DOHH2 (cell line): ENCODE measurements at regions not wholly inside any gene's neighbourhood (a gene's known extent, or its start where the extent isn't known, plus 50 kb on each side); places are given as distances from the start of the nearest gene placed in this dataset.

Experiments
- H3F3A ChIP-seq: fragments of 200-600 bp; sonication (generic), shearing (Covaris generic); 2 replicates; pipeline ENCODE4 v1.6.0; 2016; ENCODE audit warnings: antibody characterized with exemption, mild to moderate bottlenecking; ENCODE audit not compliant: control insufficient read depth, insufficient read depth
- H3K27ac ChIP-seq: fragments of 200-600 bp; sonication (generic); 2 replicates; pipeline ENCODE4 v1.5.1; 2014; ENCODE audit warnings: low read depth, mild to moderate bottlenecking, low read length, moderate library complexity
- H3K27me3 ChIP-seq: fragments of 200-600 bp; sonication (generic); 2 replicates; pipeline ENCODE4 v1.6.1; 2014; ENCODE audit warnings: mild to moderate bottlenecking, low read length, mixed read lengths; ENCODE audit not compliant: control insufficient read depth
- H3K36me3 ChIP-seq: fragments of 200-600 bp; sonication (generic); 2 replicates; pipeline ENCODE4 v1.6.1; 2014; ENCODE audit warnings: mild to moderate bottlenecking, low read length, moderate library complexity, mixed read lengths; ENCODE audit not compliant: control insufficient read depth
- H3K4me1 ChIP-seq: fragments of 200-600 bp; sonication (generic); 2 replicates; pipeline ENCODE4 v1.6.1; 2014; ENCODE audit warnings: mild to moderate bottlenecking, low read length, mixed read lengths; ENCODE audit not compliant: control insufficient read depth
- H3K4me2 ChIP-seq: fragments of 200-600 bp; sonication (generic); 2 replicates; pipeline ENCODE4 v1.6.0; 2014; ENCODE audit warnings: mild to moderate bottlenecking, low read length, moderate library complexity
- H3K4me3 ChIP-seq: fragments of 200-600 bp; sonication (generic); 2 replicates; pipeline ENCODE4 v1.5.1; 2014; ENCODE audit warnings: mild to moderate bottlenecking, low read length, mixed read lengths
- H3K79me2 ChIP-seq: fragments of 200-600 bp; sonication (generic); 2 replicates; pipeline ENCODE4 v1.6.1; 2014; ENCODE audit warnings: mild to moderate bottlenecking, low read length, mixed read lengths; ENCODE audit not compliant: control insufficient read depth
- H3K9me2 ChIP-seq: fragments of 200-600 bp; sonication (generic); replicated peaks from 2 replicates; pipeline ENCODE4 v1.6.1; 2014; ENCODE audit warnings: mild to moderate bottlenecking, low read length, mixed read lengths; ENCODE audit not compliant: control insufficient read depth
- H3K9me3 ChIP-seq: fragments of 200-600 bp; sonication (generic); 2 replicates; pipeline ENCODE4 v1.6.1; 2014; ENCODE audit warnings: antibody characterized with exemption, low read length, mixed read lengths; ENCODE audit not compliant: control insufficient read depth, insufficient read depth
- H4K20me1 ChIP-seq: fragments of 200-600 bp; sonication (generic); 2 replicates; pipeline ENCODE4 v1.6.0; 2014; ENCODE audit warnings: low read depth, mild to moderate bottlenecking, antibody characterized with exemption, low read length, moderate library complexity; ENCODE audit not compliant: control insufficient read depth, insufficient read depth
- CTCF ChIP-seq: fragments of 200-600 bp; sonication (generic); IDR thresholded peaks from one replicate; pipeline ENCODE4 v1.5.1; 2014; ENCODE audit warnings: antibody characterized with exemption, mild to moderate bottlenecking, low read depth, low read length; ENCODE audit not compliant: poor library complexity, severe bottlenecking
- EZH2phosphoT487 ChIP-seq: fragments of 200-600 bp; sonication (generic); IDR thresholded peaks from 2 replicates; pipeline ENCODE4 v1.6.1; 2017; ENCODE audit warnings: borderline replicate concordance, mild to moderate bottlenecking, antibody characterized with exemption, low read length, moderate library complexity, mixed read lengths

GRCh38 chr7:46108272-46108671, 187.2 kb upstream of the IGFBP3 start:
- no peak for TF ChIP-seq CTCF
- no peak for TF ChIP-seq EZH2phosphoT487
- Histone ChIP-seq H3K9me3 (no peaks in the 10 kb centered on the region), H3K79me2 (no peaks in the 10 kb centered on the region), H3K36me3 (no peaks in the 10 kb centered on the region), H4K20me1 (no peaks in the 10 kb centered on the region), H3K4me1 (no peaks in the 10 kb centered on the region), H3F3A (no peaks in the 10 kb centered on the region), H3K4me3 (no peak overlapping the region), H3K27me3 (no peaks in the 10 kb centered on the region), H3K27ac (no peak overlapping the region), H3K9me2 (no peaks in the 10 kb centered on the region), H3K4me2 (no peak overlapping the region)

GRCh38 chr7:46107610-46108217, 186.6 kb upstream of the IGFBP3 start:
- Histone ChIP-seq H3K27me3 (no peaks in the 10 kb centered on the region), H3K27ac (no peak overlapping the region), H3K4me3 (no peak overlapping the region), H3K9me3 (no peaks in the 10 kb centered on the region), H4K20me1 (no peaks in the 10 kb centered on the region), H3K4me1 (no peaks in the 10 kb centered on the region), H3K36me3 (no peaks in the 10 kb centered on the region), H3K79me2 (no peaks in the 10 kb centered on the region), H3K4me2 (no peak overlapping the region), H3F3A (no peaks in the 10 kb centered on the region), H3K9me2 (no peaks in the 10 kb centered on the region)
- TF ChIP-seq CTCF (no peak), EZH2phosphoT487 (no peak)

- TF ChIP-seq EZH2phosphoT487 (no peak), CTCF (no peak)
- Histone ChIP-seq H3K4me1 (no peaks in the 10 kb centered on the region), H3K36me3 (no peaks in the 10 kb centered on the region), H3K79me2 (no peaks in the 10 kb centered on the region), H3F3A (no peaks in the 10 kb centered on the region), H3K27me3 (no peaks in the 10 kb centered on the region), H3K9me2 (no peaks in the 10 kb centered on the region), H3K9me3 (no peaks in the 10 kb centered on the region), H3K4me3 (no peak overlapping the region), H4K20me1 (no peaks in the 10 kb centered on the region), H3K4me2 (no peak overlapping the region), H3K27ac (no peak overlapping the region)
Observed at GRCh38 chr7:46100521-46100920, 179.4 kb upstream of the IGFBP3 start.

DNA sequence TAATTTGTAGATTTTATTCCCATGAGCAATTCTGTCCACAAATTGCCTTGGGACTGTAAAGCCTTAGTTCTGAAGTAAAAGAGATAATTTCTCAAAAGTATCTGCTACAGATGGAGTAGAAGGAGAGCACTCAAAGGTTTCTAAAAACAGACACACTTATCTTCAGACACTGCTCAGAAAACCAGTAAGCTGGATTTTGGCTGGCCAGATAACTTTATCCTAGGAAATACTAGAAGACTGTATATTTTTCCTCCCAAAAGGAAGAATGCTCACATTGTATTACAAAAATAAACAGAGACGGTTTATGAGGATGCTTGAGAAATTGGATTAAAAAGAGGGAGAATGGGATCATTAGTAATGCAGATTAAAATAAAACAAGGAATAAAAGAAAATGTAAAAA, 178.0 kb upstream of the IGFBP3 start:
- H3K36me3 ChIP-seq, result no peaks in the 10 kb centered on the region
- H3K9me3 ChIP-seq, result no peaks in the 10 kb centered on the region
- no peaks in the 10 kb centered on the region for H3F3A ChIP-seq
- H3K27me3 ChIP-seq, result no peaks in the 10 kb centered on the region
- TF ChIP-seq CTCF, result no peak
- TF ChIP-seq EZH2phosphoT487, result no peak
- no peaks in the 10 kb centered on the region for H3K79me2 ChIP-seq
- no peak overlapping the region for H3K4me3 ChIP-seq
- H4K20me1 ChIP-seq, result no peaks in the 10 kb centered on the region
- H3K9me2 ChIP-seq, result no peaks in the 10 kb centered on the region
- H3K4me1 ChIP-seq, result no peaks in the 10 kb centered on the region
- no peak overlapping the region for H3K27ac ChIP-seq
- no peak overlapping the region for H3K4me2 ChIP-seq
